Right atrium auricular region (tissue), 2 donors: ENCODE measurements at regions not wholly inside any gene's neighbourhood (a gene's known extent, or its start where the extent isn't known, plus 50 kb on each side); places are given as distances from the start of the nearest gene placed in this dataset.

ENCODE experiments used
- DNase-seq: peaks from one replicate; pipeline ENCODE4 v3.0.0-alpha.2; 2019; ENCODE audit warnings: low spot score
- H3K27ac ChIP-seq, 2 donors: fragments of 200-600 bp; sonication (generic); 1 replicate in 1 of 2; 2 replicates in 1 of 2; pipeline ENCODE4 v1.5.1; 2016 to 2019
- H3K27me3 ChIP-seq, 2 donors: fragments of 200-600 bp; sonication (generic); one replicate each; pipeline versions ENCODE4 v1.5.1 to v1.6.0; 2017 to 2019
- H3K36me3 ChIP-seq: fragments of 200-600 bp; sonication (generic); one replicate; pipeline ENCODE4 v1.5.1; 2016
- H3K4me1 ChIP-seq, 2 donors: fragments of 200-600 bp; sonication (generic); one replicate each; pipeline versions ENCODE4 v1.5.1 to v1.6.0; 2017 to 2019
- H3K4me3 ChIP-seq, 2 donors: fragments of 200-600 bp; sonication (generic); 1 replicate in 1 of 2; 2 replicates in 1 of 2; pipeline ENCODE4 v1.5.1; 2017 to 2019; ENCODE audit warnings: mild to moderate bottlenecking in 1 of 2, moderate library complexity in 1 of 2
- H3K9me3 ChIP-seq, 2 donors: fragments of 200-600 bp; sonication (generic); one replicate each; pipeline ENCODE4 v1.5.1; 2019
- TF ChIP-seq, protein P1 (sequence below), 2 donors: fragments of 200-600 bp; sonication (generic); IDR thresholded peaks; one replicate each; pipeline ENCODE4 v1.5.1; 2019; ENCODE audit warnings: antibody characterized with exemption in 2 of 2

- Histone ChIP-seq H3K4me3 (no peak overlapping the region), H3K36me3 (no peaks in the 10 kb centered on the region), H3K4me1 (no peaks in the 10 kb centered on the region), H3K9me3 (no peaks in the 10 kb centered on the region), H3K27me3 (no peaks in the 10 kb centered on the region), H3K27ac (no peak overlapping the region)
- TF ChIP-seq, protein P1, sequence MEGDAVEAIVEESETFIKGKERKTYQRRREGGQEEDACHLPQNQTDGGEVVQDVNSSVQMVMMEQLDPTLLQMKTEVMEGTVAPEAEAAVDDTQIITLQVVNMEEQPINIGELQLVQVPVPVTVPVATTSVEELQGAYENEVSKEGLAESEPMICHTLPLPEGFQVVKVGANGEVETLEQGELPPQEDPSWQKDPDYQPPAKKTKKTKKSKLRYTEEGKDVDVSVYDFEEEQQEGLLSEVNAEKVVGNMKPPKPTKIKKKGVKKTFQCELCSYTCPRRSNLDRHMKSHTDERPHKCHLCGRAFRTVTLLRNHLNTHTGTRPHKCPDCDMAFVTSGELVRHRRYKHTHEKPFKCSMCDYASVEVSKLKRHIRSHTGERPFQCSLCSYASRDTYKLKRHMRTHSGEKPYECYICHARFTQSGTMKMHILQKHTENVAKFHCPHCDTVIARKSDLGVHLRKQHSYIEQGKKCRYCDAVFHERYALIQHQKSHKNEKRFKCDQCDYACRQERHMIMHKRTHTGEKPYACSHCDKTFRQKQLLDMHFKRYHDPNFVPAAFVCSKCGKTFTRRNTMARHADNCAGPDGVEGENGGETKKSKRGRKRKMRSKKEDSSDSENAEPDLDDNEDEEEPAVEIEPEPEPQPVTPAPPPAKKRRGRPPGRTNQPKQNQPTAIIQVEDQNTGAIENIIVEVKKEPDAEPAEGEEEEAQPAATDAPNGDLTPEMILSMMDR (IDR thresholded peaks at IDR 0.05), result no peak
- DNase-seq, result no peak
These were observed 921.7 kb upstream of the EPHA5 start for GRCh38 chr4:66591968-66592367.

- H3K27ac ChIP-seq, result no peak overlapping the region
- TF ChIP-seq, protein P1 (IDR thresholded peaks at IDR 0.05), result no peak
- no peaks in the 10 kb centered on the region for H3K4me1 ChIP-seq
- H3K9me3 ChIP-seq, result no peaks in the 10 kb centered on the region
- no peaks in the 10 kb centered on the region for H3K36me3 ChIP-seq
- no peak overlapping the region for H3K4me3 ChIP-seq
- DNase-seq, result no peak
- H3K27me3 ChIP-seq, result no peaks in the 10 kb centered on the region
These were observed 920.4 kb upstream of the EPHA5 start for GRCh38 chr4:66590488-66591215.

DNA sequence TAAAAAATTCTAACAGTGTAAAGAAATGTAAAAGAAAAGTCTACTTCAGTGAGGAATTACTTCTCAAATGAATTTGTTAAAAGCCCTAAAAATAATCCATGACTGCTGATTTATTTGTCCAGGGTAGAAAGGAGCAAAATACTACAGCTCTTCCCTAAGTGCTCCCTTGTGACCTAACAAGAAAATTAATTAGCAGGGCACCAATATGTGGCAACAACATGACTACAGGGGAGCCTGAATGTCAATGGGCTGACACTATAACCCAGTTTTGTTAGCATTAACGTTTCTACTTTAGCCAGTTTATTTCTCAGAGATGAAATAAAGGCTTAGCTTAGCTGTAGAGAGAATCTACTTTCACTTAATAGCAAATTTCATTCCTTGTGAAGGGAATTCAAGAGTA, 918.9 kb upstream of the EPHA5 start:
- Histone ChIP-seq H3K4me3 (no peak overlapping the region), H3K9me3 (no peaks in the 10 kb centered on the region), H3K4me1 (no peaks in the 10 kb centered on the region), H3K27ac (no peak overlapping the region), H3K27me3 (no peaks in the 10 kb centered on the region), H3K36me3 (no peaks in the 10 kb centered on the region)
- DNase-seq, result no peak
- TF ChIP-seq, protein P1 (IDR thresholded peaks at IDR 0.05), result no peak

DNA sequence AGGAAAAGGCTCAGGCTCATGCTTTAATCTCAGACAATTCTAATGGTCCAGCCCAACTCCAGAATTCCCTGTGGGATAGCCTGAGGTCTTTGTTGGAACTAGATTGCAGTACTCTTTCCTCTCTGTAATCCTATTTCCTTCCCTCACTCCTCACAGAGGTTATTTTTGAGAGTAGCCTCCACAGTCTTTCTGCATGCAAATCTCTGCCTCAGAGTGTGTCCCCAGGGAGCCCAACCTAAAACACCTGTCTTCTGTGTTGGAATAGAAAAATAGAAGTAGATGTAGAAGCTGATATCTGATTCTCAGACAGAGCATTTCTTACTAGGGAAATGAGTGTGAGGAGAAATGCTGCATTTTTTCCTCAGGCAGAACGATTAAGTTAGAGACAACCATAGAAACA, 915.5 kb upstream of the EPHA5 start:
- no peaks in the 10 kb centered on the region for H3K4me1 ChIP-seq
- H3K27me3 ChIP-seq, result no peaks in the 10 kb centered on the region
- no peak overlapping the region for H3K4me3 ChIP-seq
- no peaks in the 10 kb centered on the region for H3K9me3 ChIP-seq
- TF ChIP-seq, protein P1 (IDR thresholded peaks at IDR 0.05), result no peak
- H3K27ac ChIP-seq, result no peak overlapping the region
- H3K36me3 ChIP-seq, result no peaks in the 10 kb centered on the region
- no peak for DNase-seq

GRCh38 chr4:66577922-66578321, 907.6 kb upstream of the EPHA5 start:
- no peak for DNase-seq
- peaks cover 0 to 7% of the 10 kb centered on the region in 2 donors for H3K4me1 ChIP-seq
- H3K4me3 ChIP-seq, result no peak overlapping the region
- TF ChIP-seq, protein P1 (IDR thresholded peaks at IDR 0.05), result no peak
- no peaks in the 10 kb centered on the region for H3K9me3 ChIP-seq
- no peak overlapping the region for H3K27ac ChIP-seq
- no peaks in the 10 kb centered on the region for H3K27me3 ChIP-seq
- H3K36me3 ChIP-seq, result no peaks in the 10 kb centered on the region
